ENCODE measurements at regions not wholly inside any gene's neighbourhood (a gene's known extent, or its start where the extent isn't known, plus 50 kb on each side); places are given as distances from the start of the nearest gene placed in this dataset.
"Not testable (repeated sequence)": the region's sequence is repeated elsewhere in the genome, so short reads cannot be mapped to it uniquely, and the experiment has no call there.

GRCh38 chr5:18216729-18217128 is 582.5 kb downstream of the TAF11L14 start:
- intact Hi-C loops (cut with micrococcal nuclease) = no loop called here

- intact Hi-C loops (cut with micrococcal nuclease) = no loop called here
Observed at GRCh38 chr5:18219241-18219640, 585.0 kb downstream of the TAF11L14 start.

- intact Hi-C loops (cut with micrococcal nuclease) = no loop called here
Observed at GRCh38 chr5:18220631-18221030, 586.4 kb downstream of the TAF11L14 start.

GRCh38 chr5:18236386-18236785 is 602.1 kb downstream of the TAF11L14 start:
- intact Hi-C loops (cut with micrococcal nuclease) = no loop called here

- intact Hi-C loops (cut with micrococcal nuclease) = no loop called here
Observed at GRCh38 chr5:18238321-18238720, 604.1 kb downstream of the TAF11L14 start.

GRCh38 chr5:18240971-18241370 is 606.7 kb downstream of the TAF11L14 start:
- intact Hi-C loops (cut with micrococcal nuclease) = no loop called here

GRCh38 chr5:18243846-18244245 is 609.6 kb downstream of the TAF11L14 start:
- intact Hi-C loops (cut with micrococcal nuclease) = no loop called here

- intact Hi-C loops (cut with micrococcal nuclease) = no loop called here
Observed at GRCh38 chr5:18244309-18244708, 610.0 kb downstream of the TAF11L14 start.

- intact Hi-C loops (cut with micrococcal nuclease) = no loop called here
Observed at GRCh38 chr5:18252559-18252958, 618.3 kb downstream of the TAF11L14 start.

GRCh38 chr5:18264126-18264882 is 630.0 kb downstream of the TAF11L14 start:
- intact Hi-C loops (cut with micrococcal nuclease) = no loop called here

GRCh38 chr5:18270635-18271338 is 636.5 kb downstream of the TAF11L14 start:
- intact Hi-C loops (cut with micrococcal nuclease) = no loop called here

- intact Hi-C loops (cut with micrococcal nuclease) = no loop called here
Observed at GRCh38 chr5:18276939-18277338, 642.7 kb downstream of the TAF11L14 start.

GRCh38 chr5:18281947-18282581 is 647.8 kb downstream of the TAF11L14 start:
- intact Hi-C loops (cut with micrococcal nuclease) = loop anchor here (1.0 kb wide), 1 partner anchor 1066 kb away; no protein-coding TSS in a partner anchor

GRCh38 chr5:18285257-18285656 is 651.0 kb downstream of the TAF11L14 start:
- intact Hi-C loops (cut with micrococcal nuclease) = no loop called here

- intact Hi-C loops (cut with micrococcal nuclease) = no loop called here
Observed at GRCh38 chr5:18292146-18292545, 657.9 kb downstream of the TAF11L14 start.

- intact Hi-C loops (cut with micrococcal nuclease) = not testable (repeated sequence)
Observed at GRCh38 chr5:18295696-18296095, 661.4 kb downstream of the TAF11L14 start.

- intact Hi-C loops (cut with micrococcal nuclease) = no loop called here
Observed at GRCh38 chr5:18299166-18299565, 664.9 kb downstream of the TAF11L14 start.

GRCh38 chr5:18305288-18305924 is 671.1 kb downstream of the TAF11L14 start:
- intact Hi-C loops (cut with micrococcal nuclease) = loop anchor here (1.0 kb wide), 1 partner anchor 1089 kb away; no protein-coding TSS in a partner anchor

- intact Hi-C loops (cut with micrococcal nuclease) = loop anchor here (5.0 kb wide), 1 partner anchor 1519 kb away; no protein-coding TSS in a partner anchor
Observed at GRCh38 chr5:18311266-18311665, 677.0 kb downstream of the TAF11L14 start.

GRCh38 chr5:18312016-18312415 is 677.8 kb downstream of the TAF11L14 start:
- intact Hi-C loops (cut with micrococcal nuclease) = loop anchor here (5.0 kb wide), 1 partner anchor 1520 kb away; no protein-coding TSS in a partner anchor

GRCh38 chr5:18314192-18314778 is 680.0 kb downstream of the TAF11L14 start:
- intact Hi-C loops (cut with micrococcal nuclease) = loop anchor here (5.0 kb wide), 1 partner anchor 1522 kb away; no protein-coding TSS in a partner anchor
